NCI-H345 treated with DMSO at 0.1 percent for 48 hours (cell line): ENCODE measurements at regions not wholly inside any gene's neighbourhood (a gene's known extent, or its start where the extent isn't known, plus 50 kb on each side); places are given as distances from the start of the nearest gene placed in this dataset.
"Not testable (repeated sequence)": the region's sequence is repeated elsewhere in the genome, so short reads cannot be mapped to it uniquely, and the experiment has no call there.

Experiments used
- DNase-seq: peaks from one replicate; lab custom pipeline; 2025; ENCODE audit not compliant: unreplicated experiment; lab: John Stamatoyannopoulos, UW

- no peak for DNase-seq
Measured at GRCh38 chr11:37286890-37287289, 688.9 kb upstream of the RAG2 start.

GRCh38 chr11:37282367-37282766 is 684.3 kb upstream of the RAG2 start:
- no peak for DNase-seq

DNA sequence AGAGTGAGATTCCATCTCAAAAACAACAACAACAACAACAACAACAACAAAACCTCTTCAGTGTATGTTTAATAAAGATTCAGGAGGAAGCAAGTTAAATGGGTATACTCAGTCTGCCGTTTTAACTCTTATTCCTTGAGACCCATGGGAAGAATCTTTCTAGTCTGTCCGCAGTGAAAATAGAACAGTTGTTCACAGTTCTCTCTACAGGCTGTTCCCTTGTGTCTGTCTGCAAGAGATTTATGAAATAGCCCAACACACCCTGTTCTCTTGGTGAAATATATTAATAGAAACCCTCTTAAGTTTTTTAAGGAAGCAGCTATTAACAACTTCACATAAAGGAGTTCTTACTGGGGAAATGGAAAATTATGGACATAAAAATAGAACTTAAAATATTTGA is 682.2 kb upstream of the RAG2 start:
- no peak for DNase-seq

GRCh38 chr11:37277896-37278465 is 679.9 kb upstream of the RAG2 start:
- DNase-seq: no peak

- DNase-seq: no peak
Measured at GRCh38 chr11:37264783-37265182, 666.7 kb upstream of the RAG2 start.

- no peak for DNase-seq
Measured at GRCh38 chr11:37264060-37264459, 666.0 kb upstream of the RAG2 start.

DNA sequence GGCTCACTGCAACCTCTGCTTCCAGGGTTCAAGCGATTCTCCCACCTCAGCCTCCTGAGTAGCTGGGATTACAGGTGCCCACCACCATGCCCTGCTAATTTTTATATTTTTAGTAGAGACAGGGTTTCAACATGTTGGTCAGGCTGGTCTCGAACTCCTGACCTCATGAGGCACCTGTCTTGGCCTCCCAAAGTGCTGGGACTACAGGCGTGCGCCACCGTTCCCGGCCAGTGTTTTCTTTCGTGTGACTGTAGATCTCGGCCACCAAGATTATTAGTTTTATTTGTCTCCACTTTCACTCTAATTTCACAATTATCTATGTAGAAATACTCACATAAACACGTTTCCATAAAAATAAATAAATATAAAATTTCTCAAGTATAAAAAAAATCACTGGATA is 665.4 kb upstream of the RAG2 start:
- DNase-seq: not testable (repeated sequence)

GRCh38 chr11:37259734-37260133 is 661.7 kb upstream of the RAG2 start:
- no peak for DNase-seq

- DNase-seq: no peak
Measured at GRCh38 chr11:37248145-37248544, 650.1 kb upstream of the RAG2 start.

DNA sequence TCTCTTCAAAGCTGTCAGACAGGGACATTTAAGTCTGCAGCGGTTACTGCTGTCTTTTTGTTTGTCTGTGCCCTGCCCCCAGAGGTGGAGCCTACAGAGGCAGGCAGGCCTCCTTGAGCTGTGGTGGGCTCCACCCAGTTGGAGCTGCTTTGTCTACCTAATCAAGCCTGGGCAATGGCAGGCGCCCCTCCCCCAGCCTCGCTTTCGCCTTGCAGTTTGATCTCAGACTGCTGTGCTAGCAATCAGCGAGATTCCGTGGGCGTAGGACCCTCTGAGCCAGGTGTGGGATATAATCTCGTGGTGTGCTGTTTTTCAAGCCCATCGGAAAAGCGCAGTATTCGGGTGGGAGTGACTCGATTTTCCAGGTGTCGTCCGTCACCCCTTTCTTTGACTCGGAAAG is 648.1 kb upstream of the RAG2 start:
- not testable (repeated sequence) for DNase-seq

- no peak for DNase-seq
Measured at GRCh38 chr11:37230865-37231264, 632.8 kb upstream of the RAG2 start.

- no peak for DNase-seq
Measured at GRCh38 chr11:37223962-37224361, 625.9 kb upstream of the RAG2 start.

DNA sequence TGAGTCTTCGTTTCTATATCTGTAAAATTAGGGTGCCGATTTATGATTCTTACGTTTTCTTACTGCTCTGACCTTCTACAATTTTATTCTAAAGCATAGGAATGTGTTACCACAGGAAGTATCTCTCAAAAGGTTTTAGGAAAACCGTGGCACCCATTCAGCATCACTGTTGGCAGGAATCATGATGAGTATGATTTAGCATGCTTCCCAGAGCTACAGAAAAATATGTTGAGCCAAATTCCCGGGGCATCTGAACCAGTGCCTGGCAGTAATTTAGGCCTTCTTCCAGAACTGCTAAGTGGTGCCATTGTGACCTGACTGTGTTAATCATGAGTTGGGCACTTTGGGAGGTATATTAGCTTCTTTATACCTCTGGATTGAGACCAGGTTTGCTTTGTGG is 605.0 kb upstream of the RAG2 start:
- no peak for DNase-seq

GRCh38 chr11:37199082-37199481 is 601.0 kb upstream of the RAG2 start:
- no peak for DNase-seq

GRCh38 chr11:37184326-37184725 is 586.3 kb upstream of the RAG2 start:
- no peak for DNase-seq

- no peak for DNase-seq
Measured at GRCh38 chr11:37182031-37182430, 584.0 kb upstream of the RAG2 start.

DNA sequence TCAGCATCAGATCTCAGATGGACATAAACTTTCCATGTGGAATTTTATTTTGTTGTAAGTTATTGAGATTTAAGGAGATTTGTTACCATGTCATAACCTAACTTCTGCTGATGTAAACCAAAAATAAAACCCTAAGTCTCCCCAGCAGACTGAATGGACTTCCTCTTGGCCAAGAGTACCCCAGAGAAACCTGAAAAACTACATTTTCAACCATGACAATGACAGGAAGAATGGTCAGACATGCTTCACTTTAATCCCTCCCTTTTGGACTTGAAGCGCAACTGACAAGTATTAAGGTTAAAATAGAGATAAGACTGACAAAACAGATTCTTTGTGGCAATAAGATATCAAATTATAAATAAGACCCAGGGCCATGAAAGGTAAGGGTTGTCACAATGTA is 579.7 kb upstream of the RAG2 start:
- no peak for DNase-seq

GRCh38 chr11:37171451-37171850 is 573.4 kb upstream of the RAG2 start:
- no peak for DNase-seq

GRCh38 chr11:37170311-37170710 is 572.3 kb upstream of the RAG2 start:
- DNase-seq: no peak

- DNase-seq: not testable (repeated sequence)
Measured at GRCh38 chr11:37145434-37145833, 547.4 kb upstream of the RAG2 start.

- DNase-seq: no peak
Measured at GRCh38 chr11:37142591-37142990, 544.6 kb upstream of the RAG2 start.

DNA sequence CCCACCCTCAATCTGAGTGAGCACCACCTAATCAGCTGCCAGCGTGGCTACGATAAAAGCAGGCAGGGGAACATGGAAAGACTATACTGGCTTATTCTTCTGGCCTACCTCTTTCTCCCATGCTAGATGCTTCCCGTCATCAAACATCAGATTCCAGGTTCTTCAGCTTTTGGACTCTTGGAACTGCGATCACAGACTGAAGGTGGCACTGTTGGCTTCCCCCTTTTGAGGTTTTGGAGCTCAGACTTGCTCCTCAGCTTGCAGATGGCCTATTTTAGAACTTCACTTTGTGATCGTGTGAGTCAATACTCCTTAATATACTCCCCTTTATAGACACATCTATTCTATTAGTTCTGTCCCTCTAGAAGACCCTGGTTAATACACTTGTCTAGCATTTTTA is 543.7 kb upstream of the RAG2 start:
- DNase-seq: no peak

GRCh38 chr11:37135606-37136005 is 537.6 kb upstream of the RAG2 start:
- not testable (repeated sequence) for DNase-seq

DNA sequence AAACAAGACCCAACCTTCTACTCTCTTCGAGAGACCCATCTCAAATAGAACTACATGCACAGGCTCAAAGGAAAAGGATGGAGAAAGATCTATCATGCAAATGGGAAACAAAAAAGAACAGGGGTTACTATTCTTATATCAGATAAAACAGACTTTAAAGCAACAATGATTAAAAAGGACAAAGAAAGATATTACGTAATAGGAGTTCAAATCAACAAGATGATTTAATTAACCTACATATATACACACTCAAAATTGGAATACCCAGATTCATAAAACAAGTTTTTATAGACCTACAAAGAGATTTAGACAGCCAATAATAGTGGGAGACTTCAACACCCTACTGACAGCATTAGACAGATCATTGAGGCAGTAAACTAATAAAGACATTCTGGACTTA is 536.6 kb upstream of the RAG2 start:
- DNase-seq: no peak
